ENCODE measurements at regions not wholly inside any gene's neighbourhood (a gene's known extent, or its start where the extent isn't known, plus 50 kb on each side); places are given as distances from the start of the nearest gene placed in this dataset.

GRCh38 chrX:27163236-27163635 lies 299.9 kb downstream of the PPP4R3C start (continued):
- no peak for TF ChIP-seq REST (IDR thresholded peaks at IDR 0.05; ENCODE audit: unreplicated experiment)
- no peak for TF ChIP-seq NANOG (IDR thresholded peaks at IDR 0.05; ENCODE audit: borderline replicate concordance)

- DNase-seq (ENCODE audit: low spot score) (no peak), ATAC-seq (no peak)
- Histone ChIP-seq H3K27ac (ENCODE audit: low read depth) (no peak overlapping the region), H3K4me3 (no peak overlapping the region), H3K4me1 (ENCODE audit: insufficient read depth) (no peaks in the 10 kb centered on the region), H3K79me2 (replicated peaks; ENCODE audit: insufficient read depth) (no peaks in the 10 kb centered on the region), H2AFZ (no peak overlapping the region), H3K36me3 (ENCODE audit: insufficient read depth) (no peaks in the 10 kb centered on the region), H3K4me2 (no peak overlapping the region), H3K9me2 (ENCODE audit: insufficient read depth) (no peaks in the 10 kb centered on the region), H3F3A (replicated peaks; ENCODE audit: low read depth) (no peaks in the 10 kb centered on the region), H3K27me3 (ENCODE audit: insufficient read depth) (no peaks in the 10 kb centered on the region), H4K20me1 (replicated peaks; ENCODE audit: insufficient read depth) (no peaks in the 10 kb centered on the region)
- no peaks in the 10 kb centered on the region for H3K4me1 Mint-ChIP-seq
- no peak overlapping the region for H3K4me3 Mint-ChIP-seq
- no peaks in the 10 kb centered on the region for H3K9me3 Mint-ChIP-seq
- H3K36me3 Mint-ChIP-seq (ENCODE audit: low read depth), result no peaks in the 10 kb centered on the region
- no peaks in the 10 kb centered on the region for H3K27me3 Mint-ChIP-seq (ENCODE audit: insufficient read depth, low read depth, poor library complexity)
- no peak overlapping the region for H3K27ac Mint-ChIP-seq
- no peak for TF ChIP-seq POLR2AphosphoS5 (IDR thresholded peaks at IDR 0.05; ENCODE audit: low read depth)
- no peak for TF ChIP-seq REST (IDR thresholded peaks at IDR 0.05; ENCODE audit: unreplicated experiment)
- TF ChIP-seq NANOG (IDR thresholded peaks at IDR 0.05; ENCODE audit: borderline replicate concordance), result no peak
- TF ChIP-seq CREB1 (CRISPR knock-in tag; IDR thresholded peaks at IDR 0.05; ENCODE audit: low read depth), result no peak
- TF ChIP-seq ETS1 (IDR thresholded peaks at IDR 0.05), result no peak
- no peak for TF ChIP-seq ZNF114 (CRISPR knock-in tag; IDR thresholded peaks at IDR 0.05)
- no peak for TF ChIP-seq STAT1 (IDR thresholded peaks at IDR 0.05; ENCODE audit: unreplicated experiment)
- TF ChIP-seq JUNB (IDR thresholded peaks at IDR 0.05; ENCODE audit: unreplicated experiment), result no peak
- TF ChIP-seq EZH2phosphoT487 (IDR thresholded peaks at IDR 0.05; ENCODE audit: unreplicated experiment), result no peak
- TF ChIP-seq CTCF (conservative IDR thresholded peaks at IDR 0.05; ENCODE audit: low read depth in 2 of 2), result no peak
Observed at GRCh38 chrX:27162496-27162895, 300.6 kb downstream of the PPP4R3C start.

Data from GM23338 (cell line).